Stimulated activated CD8-positive, alpha-beta memory T cell treated with anti-CD3 and anti-CD28 coated beads, Interleukin-7, amount 100 ng/mL, for 24 hours (primary cell): ENCODE measurements at regions not wholly inside any gene's neighbourhood (a gene's known extent, or its start where the extent isn't known, plus 50 kb on each side); places are given as distances from the start of the nearest gene placed in this dataset.
"Not testable (repeated sequence)": the region's sequence is repeated elsewhere in the genome, so short reads cannot be mapped to it uniquely, and the experiment has no call there.

ENCODE experiments used
- DNase-seq: peaks from one replicate; pipeline ENCODE4 v3.0.0-alpha.2; 2020; ENCODE audit warnings: low read depth

GRCh38 chr5:17828681-17829080 is 194.4 kb downstream of the TAF11L14 start:
- DNase-seq: no peak

- no peak for DNase-seq
These were observed 195.2 kb downstream of the TAF11L14 start for GRCh38 chr5:17829456-17829855.

GRCh38 chr5:17831279-17831678 is 197.0 kb downstream of the TAF11L14 start:
- DNase-seq: no peak

GRCh38 chr5:17832949-17833745 is 198.9 kb downstream of the TAF11L14 start:
- no peak for DNase-seq

GRCh38 chr5:17837757-17838156 is 203.5 kb downstream of the TAF11L14 start:
- no peak for DNase-seq

GRCh38 chr5:17838469-17838868 is 204.2 kb downstream of the TAF11L14 start:
- DNase-seq: no peak

GRCh38 chr5:17839848-17840247 is 205.6 kb downstream of the TAF11L14 start:
- DNase-seq: no peak

GRCh38 chr5:17846496-17846895 is 212.2 kb downstream of the TAF11L14 start:
- DNase-seq: no peak

GRCh38 chr5:17847286-17847685 is 213.0 kb downstream of the TAF11L14 start:
- no peak for DNase-seq

GRCh38 chr5:17852111-17852510 is 217.9 kb downstream of the TAF11L14 start:
- no peak for DNase-seq

GRCh38 chr5:17852740-17853139 is 218.5 kb downstream of the TAF11L14 start:
- DNase-seq: no peak

GRCh38 chr5:17854901-17855300 is 220.6 kb downstream of the TAF11L14 start:
- DNase-seq: no peak

- no peak for DNase-seq
These were observed 226.5 kb downstream of the TAF11L14 start for GRCh38 chr5:17860660-17861315.

- not testable (repeated sequence) for DNase-seq
These were observed 230.6 kb downstream of the TAF11L14 start for GRCh38 chr5:17864903-17865302.

GRCh38 chr5:17865966-17866365 is 231.7 kb downstream of the TAF11L14 start:
- DNase-seq: not testable (repeated sequence)

- DNase-seq: no peak
These were observed 237.9 kb downstream of the TAF11L14 start for GRCh38 chr5:17872204-17872603.

- DNase-seq: no peak
These were observed 244.3 kb downstream of the TAF11L14 start for GRCh38 chr5:17878541-17878940.

- DNase-seq: no peak
These were observed 245.0 kb downstream of the TAF11L14 start for GRCh38 chr5:17879276-17879675.

GRCh38 chr5:17880869-17881268 is 246.6 kb downstream of the TAF11L14 start:
- no peak for DNase-seq

GRCh38 chr5:17882760-17883488 is 248.7 kb downstream of the TAF11L14 start:
- DNase-seq: no peak

- DNase-seq: no peak
These were observed 253.9 kb downstream of the TAF11L14 start for GRCh38 chr5:17888155-17888554.

GRCh38 chr5:17890501-17890900 is 256.2 kb downstream of the TAF11L14 start:
- no peak for DNase-seq

- DNase-seq: no peak
These were observed 257.6 kb downstream of the TAF11L14 start for GRCh38 chr5:17891881-17892280.
